Breast epithelium (tissue), 3 donors: ENCODE measurements at regions not wholly inside any gene's neighbourhood (a gene's known extent, or its start where the extent isn't known, plus 50 kb on each side); places are given as distances from the start of the nearest gene placed in this dataset.

Experiments used
- CTCF ChIP-seq, 3 donors: fragments of 450-650 bp; IDR thresholded peaks; one replicate each; pipeline ENCODE4 v1.5.1; 2016 to 2017; ENCODE audit warnings: antibody characterized with exemption in 3 of 3, mild to moderate bottlenecking in 3 of 3, moderate library complexity in 3 of 3
- POLR2A ChIP-seq: fragments of 450-650 bp; IDR thresholded peaks from one replicate; pipeline ENCODE4 v1.6.1; 2016; ENCODE audit warnings: antibody characterized with exemption, mild to moderate bottlenecking, moderate library complexity
- POLR2AphosphoS5 ChIP-seq, 3 donors: sonication (generic); formaldehyde crosslinking; IDR thresholded peaks; one replicate each; pipeline ENCODE4 v1.6.1; 2017; ENCODE audit warnings: antibody characterized with exemption in 3 of 3

GRCh38 chr1:87744056-87744455 is 415.4 kb downstream of the LMO4 start:
- TF ChIP-seq CTCF (IDR thresholded peaks at IDR 0.05) (no peak), POLR2A (no peak), POLR2AphosphoS5 (IDR thresholded peaks at IDR 0.05) (no peak)
